HEK293 (cell line): ENCODE measurements at regions not wholly inside any gene's neighbourhood (a gene's known extent, or its start where the extent isn't known, plus 50 kb on each side); places are given as distances from the start of the nearest gene placed in this dataset.
"Not testable (repeated sequence)": the region's sequence is repeated elsewhere in the genome, so short reads cannot be mapped to it uniquely, and the experiment has no call there.

ENCODE experiments used
- CTCF ChIA-PET: fragments of 350-600 bp; formaldehyde crosslinking; extraction: SDS; loops from one replicate; lab custom pipeline; 2021; ENCODE audit warnings: antibody characterized with exemption; lab: Yijun Ruan, JAX
- POLR2A ChIA-PET: fragments of 300-600 bp; formaldehyde crosslinking; extraction: SDS; loops from one replicate; lab custom pipeline; 2020; ENCODE audit warnings: antibody characterized with exemption, inconsistent platforms; lab: Yijun Ruan, JAX
- H3K27ac ChIP-seq: fragments of 200-500 bp; sonication (Bioruptor generic); 2 replicates; pipeline ENCODE4 v1.5.1; 2014; ENCODE audit warnings: low read depth, low read length, control low read depth, inconsistent platforms; ENCODE audit errors: extremely low read depth
- H3K36me3 ChIP-seq, 2 experiments: fragments of 200-500 bp in 1 of 2; sonication (Bioruptor generic) in 1 of 2; 1 replicate in 1 of 2; 2 replicates in 1 of 2; pipeline ENCODE4 v1.5.1; 2014 to 2017; ENCODE audit warnings: inconsistent platforms in 2 of 2, low read length in 2 of 2; ENCODE audit not compliant: control insufficient read depth in 2 of 2, insufficient read depth in 1 of 2
- H3K4me1 ChIP-seq: fragments of 200-500 bp; sonication (Bioruptor generic); 2 replicates; pipeline ENCODE4 v1.5.1; 2014; ENCODE audit warnings: mild to moderate bottlenecking, low read length, inconsistent platforms; ENCODE audit not compliant: control insufficient read depth, insufficient read depth
- H3K4me3 ChIP-seq: 2 replicates; pipeline ENCODE4 v1.5.1; 2011; ENCODE audit warnings: low read depth, mild to moderate bottlenecking, control low read depth, low read length, moderate library complexity
- H3K9me3 ChIP-seq: fragments of 200-500 bp; sonication (Bioruptor generic); 2 replicates; pipeline ENCODE4 v1.5.1; 2014; ENCODE audit warnings: low read depth, low read length, inconsistent platforms; ENCODE audit not compliant: control insufficient read depth, insufficient read depth
- FEZF1 ChIP-seq: fragments of 450-650 bp; formaldehyde crosslinking; IDR thresholded peaks from 2 replicates; pipeline ENCODE4 v1.5.1; 2016; ENCODE audit warnings: missing biosample characterization, missing genetic modification characterization
- HOXD13 ChIP-seq: sonication (generic); formaldehyde crosslinking; IDR thresholded peaks from 2 replicates; pipeline ENCODE4 v1.8.0; 2022; ENCODE audit warnings: missing genetic modification reagents, borderline replicate concordance
- IKZF3 ChIP-seq: fragments of 450-650 bp; IDR thresholded peaks from 2 replicates; pipeline ENCODE4 v1.5.0; 2018; ENCODE audit warnings: missing biosample characterization, mild to moderate bottlenecking, missing genetic modification characterization, moderate library complexity
- OSR2 ChIP-seq: fragments of 450-650 bp; formaldehyde crosslinking; IDR thresholded peaks from 2 replicates; pipeline ENCODE4 v1.5.1; 2016; ENCODE audit warnings: missing biosample characterization, missing genetic modification characterization
- SETDB1 ChIP-seq: IDR thresholded peaks from one replicate; pipeline ENCODE4 v1.6.1; 2017; ENCODE audit warnings: mild to moderate bottlenecking, low read length, moderate library complexity, mixed read lengths; ENCODE audit not compliant: insufficient read length
- ZBTB20 ChIP-seq: fragments of 450-650 bp; formaldehyde crosslinking; IDR thresholded peaks from 2 replicates; pipeline ENCODE4 v1.5.1; 2016; ENCODE audit warnings: missing biosample characterization, missing genetic modification characterization
- ZBTB26 ChIP-seq: fragments of 450-650 bp; formaldehyde crosslinking; optimal IDR thresholded peaks from 2 replicates; pipeline ENCODE3; 2016; ENCODE audit warnings: missing biosample characterization, mild to moderate bottlenecking, missing genetic modification characterization
- ZBTB8A ChIP-seq: fragments of 450-650 bp; formaldehyde crosslinking; IDR thresholded peaks from 2 replicates; pipeline ENCODE4 v1.5.1; 2016; ENCODE audit warnings: missing biosample characterization, missing genetic modification characterization
- ZFP3 ChIP-seq: fragments of 450-650 bp; formaldehyde crosslinking; IDR thresholded peaks from 2 replicates; pipeline ENCODE4 v1.5.1; 2016; ENCODE audit warnings: low read depth, missing biosample characterization, missing genetic modification characterization
- ZNF19 ChIP-seq: fragments of 450-650 bp; formaldehyde crosslinking; IDR thresholded peaks from 2 replicates; pipeline ENCODE4; 2016; ENCODE audit warnings: missing biosample characterization, missing genetic modification characterization, low read depth
- ZNF221 ChIP-seq: fragments of 450-650 bp; formaldehyde crosslinking; IDR thresholded peaks from 2 replicates; pipeline ENCODE4 v1.5.1; 2017; ENCODE audit warnings: missing biosample characterization, missing genetic modification characterization, borderline replicate concordance
- ZNF266 ChIP-seq: fragments of 450-650 bp; formaldehyde crosslinking; IDR thresholded peaks from 2 replicates; pipeline ENCODE4 v1.5.1; 2016; ENCODE audit warnings: missing biosample characterization, missing genetic modification characterization, low read depth
- ZNF37A ChIP-seq: fragments of 450-650 bp; IDR thresholded peaks from 2 replicates; pipeline ENCODE4 v1.5.1; 2018; ENCODE audit warnings: missing biosample characterization, missing genetic modification characterization
- ZNF398 ChIP-seq: fragments of 450-650 bp; formaldehyde crosslinking; IDR thresholded peaks from 2 replicates; pipeline ENCODE4 v1.5.1; 2017; ENCODE audit warnings: missing biosample characterization, missing genetic modification characterization
- ZNF558 ChIP-seq: fragments of 450-650 bp; formaldehyde crosslinking; IDR thresholded peaks from 2 replicates; pipeline ENCODE4 v1.5.1; 2016; ENCODE audit warnings: missing biosample characterization, missing genetic modification characterization
- ZNF571 ChIP-seq: fragments of 450-650 bp; formaldehyde crosslinking; IDR thresholded peaks from 2 replicates; pipeline ENCODE4 v1.5.0; 2017; ENCODE audit warnings: missing biosample characterization, missing genetic modification characterization
- ZNF626 ChIP-seq: fragments of 450-650 bp; sonication (Bioruptor Pico); formaldehyde crosslinking; IDR thresholded peaks from 2 replicates; pipeline ENCODE4 v1.5.1; 2018; ENCODE audit warnings: missing biosample characterization, missing genetic modification characterization, inconsistent platforms
- ZNF768 ChIP-seq: fragments of 450-650 bp; formaldehyde crosslinking; IDR thresholded peaks from 2 replicates; pipeline ENCODE4 v1.5.1; 2018; ENCODE audit warnings: missing biosample characterization, mild to moderate bottlenecking, missing genetic modification characterization
- ZNF777 ChIP-seq: fragments of 450-650 bp; formaldehyde crosslinking; IDR thresholded peaks from 2 replicates; pipeline ENCODE4 v1.5.1; 2017; ENCODE audit warnings: missing biosample characterization, missing genetic modification characterization, borderline replicate concordance

- Histone ChIP-seq H3K36me3 (no peaks in the 10 kb centered on the region), H3K4me1 (no peaks in the 10 kb centered on the region), H3K27ac (no peak overlapping the region), H3K4me3 (no peak overlapping the region), H3K9me3 (no peaks in the 10 kb centered on the region)
- ChIA-PET CTCF (interaction anchor here (0.8 to 3.5 kb wide), 3 partner anchors 55 to 178 kb away, joined by 3 to 15 read pairs (median 5); no protein-coding TSS in a partner anchor), POLR2A (no interaction called here)
- TF ChIP-seq ZNF19 (tag by site-specific recombination) (no peak), ZNF221 (tag by site-specific recombination) (no peak), ZNF571 (tag by site-specific recombination) (no peak), ZNF398 (tag by site-specific recombination) (no peak)
Observed at GRCh38 chr13:48590141-48590901, 57.4 kb upstream of the RCBTB2 start.

GRCh38 chr13:48591124-48591872 lies 58.4 kb upstream of the RCBTB2 start:
- POLR2A ChIA-PET, H3K4me1 ChIP-seq, H3K9me3 ChIP-seq: not testable (repeated sequence)
- CTCF ChIA-PET = interaction anchor here (1.2 to 3.5 kb wide), 2 partner anchors 56 to 177 kb away, joined by 5 to 15 read pairs; no protein-coding TSS in a partner anchor
- TF ChIP-seq FEZF1 (tag by site-specific recombination) = peak; percentile 52; the same call in 1 of the 2 replicates
- TF ChIP-seq, all 188 proteins: peak for 1; not testable (repeated sequence) for 187
- not testable (repeated sequence) for H3K27ac ChIP-seq, H3K4me3 ChIP-seq, H3K36me3 ChIP-seq

- H3K27ac ChIP-seq = no peak overlapping the region
- no peaks in the 10 kb centered on the region for H3K36me3 ChIP-seq
- CTCF ChIA-PET = interaction anchor here (0.6 to 3.5 kb wide), 4 partner anchors 57 to 286 kb away, joined by 4 to 15 read pairs (median 4); no protein-coding TSS in a partner anchor
- no peaks in the 10 kb centered on the region for H3K9me3 ChIP-seq
- no peaks in the 10 kb centered on the region for H3K4me1 ChIP-seq
- TF ChIP-seq ZBTB20 (no peak), ZNF266 (tag by site-specific recombination) (no peak), ZBTB8A (tag by site-specific recombination) (no peak), OSR2 (tag by site-specific recombination) (no peak), ZBTB26 (tag by site-specific recombination) (no peak), ZNF626 (no peak), IKZF3 (tag by site-specific recombination) (no peak), SETDB1 (no peak), ZNF768 (tag by site-specific recombination) (no peak), ZNF398 (tag by site-specific recombination) (no peak), HOXD13 (CRISPR knock-in tag) (no peak), ZNF558 (no peak), ZNF777 (tag by site-specific recombination) (no peak), ZNF37A (tag by site-specific recombination) (no peak), ZFP3 (no peak)
- TF ChIP-seq, all 188 proteins: peak for 0
- POLR2A ChIA-PET = no interaction called here
- no peak overlapping the region for H3K4me3 ChIP-seq
Observed at GRCh38 chr13:48591889-48592687, 59.2 kb upstream of the RCBTB2 start.
